Astrocyte (in vitro differentiated cells and primary cell): ENCODE measurements at regions not wholly inside any gene's neighbourhood (a gene's known extent, or its start where the extent isn't known, plus 50 kb on each side); places are given as distances from the start of the nearest gene placed in this dataset.

Experiments
- DNase-seq: peaks from one replicate; pipeline ENCODE4 v3.0.0-alpha.2; 2010; ENCODE audit warnings: low read depth
- FAIRE-seq: peaks from 2 replicates; lab custom pipeline; 2011; peaks lifted over from hg19 to GRCh38; lab: Jason Lieb, UNC
- H2AFZ ChIP-seq: 2 replicates; pipeline ENCODE4 v1.6.0; 2012; ENCODE audit warnings: low read depth, low read length, inconsistent platforms
- H3K27ac ChIP-seq: 2 replicates; pipeline ENCODE4 v1.5.1; 2011; ENCODE audit warnings: low read depth, low read length, inconsistent platforms
- H3K27me3 ChIP-seq: 2 replicates; pipeline ENCODE4 v1.6.0; 2011; ENCODE audit warnings: low read length, inconsistent platforms; ENCODE audit not compliant: insufficient read depth
- H3K36me3 ChIP-seq: 2 replicates; pipeline ENCODE4 v1.5.1; 2011; ENCODE audit warnings: low read length, inconsistent platforms; ENCODE audit not compliant: insufficient read depth
- H3K4me1 ChIP-seq: 2 replicates; pipeline ENCODE4 v1.5.1; 2011; ENCODE audit warnings: low read length, inconsistent platforms; ENCODE audit not compliant: insufficient read depth
- H3K4me2 ChIP-seq: 2 replicates; pipeline ENCODE4 v1.6.0; 2012; ENCODE audit warnings: low read length, inconsistent platforms
- H3K4me3 ChIP-seq: 2 replicates; pipeline ENCODE4 v1.5.1; 2011; ENCODE audit warnings: low read depth, mild to moderate bottlenecking, low read length, inconsistent platforms; ENCODE audit not compliant: insufficient read depth
- H3K79me2 ChIP-seq: 2 replicates; pipeline ENCODE4 v1.6.0; 2012; ENCODE audit warnings: mild to moderate bottlenecking, low read length, inconsistent platforms; ENCODE audit not compliant: insufficient read depth
- H3K9ac ChIP-seq: 2 replicates; pipeline ENCODE4 v1.6.0; 2012; ENCODE audit warnings: mild to moderate bottlenecking, low read length, inconsistent platforms
- H3K9me3 ChIP-seq: 2 replicates; pipeline ENCODE4 v1.5.1; 2012; ENCODE audit warnings: low read depth, mild to moderate bottlenecking, low read length, inconsistent platforms; ENCODE audit not compliant: insufficient read depth
- H4K20me1 ChIP-seq: 2 replicates; pipeline ENCODE4 v1.6.0; 2012; ENCODE audit warnings: low read length, inconsistent platforms; ENCODE audit not compliant: insufficient read depth
- H3K27ac Mint-ChIP-seq: one replicate; pipeline ENCODE4 v1.8.0; 2021; ENCODE audit warnings: mild to moderate bottlenecking, mixed read lengths; ENCODE audit not compliant: unreplicated experiment
- H3K27me3 Mint-ChIP-seq: one replicate; pipeline ENCODE4 v1.8.0; 2021; ENCODE audit warnings: low read depth, mixed read lengths; ENCODE audit not compliant: unreplicated experiment
- H3K36me3 Mint-ChIP-seq: one replicate; pipeline ENCODE4 v1.8.0; 2021; ENCODE audit warnings: low read depth, mixed read lengths; ENCODE audit not compliant: unreplicated experiment
- H3K4me1 Mint-ChIP-seq: one replicate; pipeline ENCODE4 v1.8.0; 2021; ENCODE audit warnings: low read depth, mixed read lengths; ENCODE audit not compliant: unreplicated experiment
- H3K4me3 Mint-ChIP-seq: one replicate; pipeline ENCODE4 v1.8.0; 2021; ENCODE audit warnings: mild to moderate bottlenecking, moderate library complexity, mixed read lengths; ENCODE audit not compliant: unreplicated experiment
- H3K9me3 Mint-ChIP-seq: one replicate; pipeline ENCODE4 v1.8.0; 2021; ENCODE audit warnings: mild to moderate bottlenecking, mixed read lengths; ENCODE audit not compliant: unreplicated experiment
- CTCF ChIP-seq: IDR thresholded peaks from 2 replicates; pipeline ENCODE4 v1.5.1; 2011; ENCODE audit warnings: low read depth, mild to moderate bottlenecking, inconsistent platforms, low read length, moderate library complexity; ENCODE audit not compliant: insufficient read depth
- EZH2 ChIP-seq: IDR thresholded peaks from 2 replicates; pipeline ENCODE4 v1.6.1; 2012; ENCODE audit warnings: mild to moderate bottlenecking, low read length, inconsistent platforms; ENCODE audit not compliant: insufficient read depth

- no peak for TF ChIP-seq EZH2
- TF ChIP-seq CTCF: no peak
- no peak overlapping the region for H3K4me3 Mint-ChIP-seq
- peaks cover 4% of the 10 kb centered on the region for H3K9me3 Mint-ChIP-seq
- FAIRE-seq: no peak
- Histone ChIP-seq H3K27me3 (no peaks in the 10 kb centered on the region), H3K36me3 (no peaks in the 10 kb centered on the region), H2AFZ (no peak overlapping the region), H3K79me2 (no peaks in the 10 kb centered on the region), H3K9me3 (no peaks in the 10 kb centered on the region), H3K9ac (no peak overlapping the region), H4K20me1 (no peaks in the 10 kb centered on the region), H3K4me3 (no peak overlapping the region), H3K4me2 (no peak overlapping the region), H3K27ac (no peak overlapping the region), H3K4me1 (no peaks in the 10 kb centered on the region)
- H3K36me3 Mint-ChIP-seq: no peaks in the 10 kb centered on the region
- no peak for DNase-seq
- no peaks in the 10 kb centered on the region for H3K27me3 Mint-ChIP-seq
- H3K27ac Mint-ChIP-seq: no peak overlapping the region
- H3K4me1 Mint-ChIP-seq: no peaks in the 10 kb centered on the region
Measured at GRCh38 chr14:28820677-28821076, 54.1 kb downstream of the FOXG1 start.

GRCh38 chr14:28821993-28822392 lies 55.4 kb downstream of the FOXG1 start:
- DNase-seq (no peak), FAIRE-seq (no peak)
- H3K9me3 ChIP-seq: no peaks in the 10 kb centered on the region
- H3K27me3 ChIP-seq: no peaks in the 10 kb centered on the region
- H3K4me3 ChIP-seq: no peak overlapping the region
- H3K36me3 Mint-ChIP-seq: no peaks in the 10 kb centered on the region
- no peak overlapping the region for H2AFZ ChIP-seq
- no peak overlapping the region for H3K9ac ChIP-seq
- H3K79me2 ChIP-seq: no peaks in the 10 kb centered on the region
- H3K27ac Mint-ChIP-seq: no peak overlapping the region
- H3K4me1 ChIP-seq: no peaks in the 10 kb centered on the region
- no peaks in the 10 kb centered on the region for H3K36me3 ChIP-seq
- peaks cover 4% of the 10 kb centered on the region for H3K9me3 Mint-ChIP-seq
- no peaks in the 10 kb centered on the region for H4K20me1 ChIP-seq
- H3K4me3 Mint-ChIP-seq: no peak overlapping the region
- H3K4me2 ChIP-seq: no peak overlapping the region
- H3K4me1 Mint-ChIP-seq: no peaks in the 10 kb centered on the region
- H3K27me3 Mint-ChIP-seq: no peaks in the 10 kb centered on the region
- TF ChIP-seq CTCF (no peak), EZH2 (no peak)
- H3K27ac ChIP-seq: no peak overlapping the region

GRCh38 chr14:28823245-28823644 lies 56.7 kb downstream of the FOXG1 start:
- no peak for FAIRE-seq
- Mint-ChIP-seq H3K36me3 (no peaks in the 10 kb centered on the region), H3K4me3 (no peak overlapping the region), H3K4me1 (no peaks in the 10 kb centered on the region), H3K27me3 (no peaks in the 10 kb centered on the region), H3K27ac (no peak overlapping the region), H3K9me3 (peaks cover 4% of the 10 kb centered on the region)
- no peak overlapping the region for H3K4me3 ChIP-seq
- no peaks in the 10 kb centered on the region for H4K20me1 ChIP-seq
- no peaks in the 10 kb centered on the region for H3K79me2 ChIP-seq
- H2AFZ ChIP-seq: no peak overlapping the region
- H3K9me3 ChIP-seq: no peaks in the 10 kb centered on the region
- H3K9ac ChIP-seq: no peak overlapping the region
- H3K36me3 ChIP-seq: no peaks in the 10 kb centered on the region
- no peak overlapping the region for H3K27ac ChIP-seq
- H3K27me3 ChIP-seq: no peaks in the 10 kb centered on the region
- no peak for DNase-seq
- H3K4me1 ChIP-seq: no peaks in the 10 kb centered on the region
- TF ChIP-seq CTCF: no peak
- no peak for TF ChIP-seq EZH2
- H3K4me2 ChIP-seq: no peak overlapping the region
